H4 (cell line): ENCODE measurements at regions not wholly inside any gene's neighbourhood (a gene's known extent, or its start where the extent isn't known, plus 50 kb on each side); places are given as distances from the start of the nearest gene placed in this dataset.

Source experiments
- DNase-seq: peaks from one replicate; pipeline ENCODE4 v3.0.0-alpha.2; 2015; ENCODE audit warnings: low spot score

- DNase-seq = no peak
Observed at GRCh38 chr2:19500126-19500525, 141.7 kb upstream of the OSR1 start.

DNA sequence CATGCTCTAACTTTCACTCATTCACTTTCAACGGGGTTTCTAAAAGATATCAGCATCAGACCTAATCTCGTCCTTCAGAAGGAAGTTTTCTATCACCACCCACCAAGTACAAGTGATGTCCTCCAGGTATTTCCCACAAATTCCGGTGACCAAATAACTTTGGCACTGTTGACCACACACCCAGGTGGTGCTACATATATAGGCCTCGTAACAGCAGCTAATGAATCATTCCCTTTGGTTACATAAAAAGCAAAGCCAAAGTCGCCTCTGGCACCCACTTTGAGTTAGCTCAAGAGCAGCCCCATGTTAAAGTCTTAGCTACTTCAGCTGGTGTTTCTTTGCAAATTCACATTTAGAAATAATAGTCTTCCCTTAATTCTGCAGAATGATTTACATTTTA is 138.2 kb upstream of the OSR1 start:
- no peak for DNase-seq

DNA sequence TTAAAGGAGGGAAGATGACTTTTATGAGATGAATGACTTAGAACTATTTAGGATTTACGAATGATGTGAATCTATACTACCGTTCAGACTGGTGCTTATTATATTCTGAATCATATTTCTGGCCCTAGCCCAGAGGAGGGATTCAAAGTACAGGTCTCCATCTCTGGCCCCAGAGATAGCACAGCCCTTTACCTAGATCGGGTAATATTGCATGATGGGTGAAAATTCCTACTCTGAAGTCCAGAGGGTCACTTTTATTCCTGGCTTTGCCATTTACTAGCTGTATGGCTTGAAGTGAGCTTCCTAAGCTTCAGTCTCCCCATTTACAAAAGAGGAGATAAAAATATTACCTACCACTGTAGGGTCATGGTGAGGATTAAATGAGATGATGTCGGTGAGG is 135.8 kb upstream of the OSR1 start:
- DNase-seq = no peak

DNA sequence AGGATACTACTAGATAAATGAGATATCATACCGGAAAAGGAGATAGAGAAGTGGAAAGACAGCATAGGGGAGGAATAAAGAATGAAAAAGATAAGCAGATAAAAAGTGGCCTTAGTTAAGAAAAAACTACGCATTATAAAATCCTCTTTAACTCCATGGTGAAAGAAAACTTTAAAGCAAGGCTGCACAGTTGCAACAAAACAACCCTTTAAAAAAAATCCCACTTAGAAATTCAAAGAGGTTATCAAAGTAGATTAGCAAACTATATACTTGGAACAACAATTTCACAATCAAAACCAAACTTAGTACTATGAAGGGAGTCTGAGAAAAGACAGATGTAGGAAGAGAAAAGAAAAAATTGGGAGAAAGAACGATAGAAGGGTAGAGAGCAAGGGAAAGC is 133.4 kb upstream of the OSR1 start:
- DNase-seq = no peak

GRCh38 chr2:19490846-19491435 is 132.5 kb upstream of the OSR1 start:
- no peak for DNase-seq

- peak; percentile 60 for DNase-seq
Observed at GRCh38 chr2:19488009-19488691, 129.7 kb upstream of the OSR1 start.

- no peak for DNase-seq
Observed at GRCh38 chr2:19484736-19485135, 126.3 kb upstream of the OSR1 start.

GRCh38 chr2:19480673-19481072 is 122.2 kb upstream of the OSR1 start:
- DNase-seq = no peak

DNA sequence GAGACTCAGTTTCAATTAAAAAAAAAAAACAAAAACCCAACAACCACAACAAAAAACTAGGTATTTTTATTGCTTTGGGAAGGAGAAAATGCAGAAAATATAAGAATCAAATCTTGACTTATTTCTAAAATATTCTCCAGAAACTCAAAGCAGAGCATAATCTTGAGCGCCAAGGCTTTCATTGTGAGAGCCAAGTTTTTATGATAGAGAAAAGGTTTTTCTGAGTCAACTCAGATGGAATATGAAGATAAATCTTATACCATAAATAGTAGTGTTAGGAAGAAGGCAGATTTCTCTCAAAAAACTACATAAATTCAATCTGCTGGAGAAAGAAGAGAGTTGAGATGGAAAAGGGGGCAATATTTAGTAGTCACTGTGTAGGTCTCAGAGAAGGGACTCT is 121.2 kb upstream of the OSR1 start:
- no peak for DNase-seq

DNA sequence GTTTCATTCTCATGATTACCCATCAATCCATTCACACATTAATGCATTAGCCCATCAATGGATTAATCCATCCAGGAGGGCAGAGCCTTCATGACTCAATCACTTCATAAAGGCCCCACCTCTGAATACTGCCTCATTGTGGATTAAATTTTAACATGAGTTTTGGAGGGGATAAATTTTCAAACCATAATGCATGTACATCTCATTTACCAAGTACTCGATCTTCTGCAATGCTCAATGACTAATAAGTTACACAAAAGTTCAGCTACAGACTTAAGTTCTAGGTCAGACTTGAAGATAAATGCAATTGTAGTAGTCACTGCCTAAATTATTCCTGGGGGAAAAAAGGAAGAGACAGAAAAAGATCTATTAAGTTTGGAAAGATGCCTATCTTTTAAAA is 120.0 kb upstream of the OSR1 start:
- DNase-seq = no peak

DNA sequence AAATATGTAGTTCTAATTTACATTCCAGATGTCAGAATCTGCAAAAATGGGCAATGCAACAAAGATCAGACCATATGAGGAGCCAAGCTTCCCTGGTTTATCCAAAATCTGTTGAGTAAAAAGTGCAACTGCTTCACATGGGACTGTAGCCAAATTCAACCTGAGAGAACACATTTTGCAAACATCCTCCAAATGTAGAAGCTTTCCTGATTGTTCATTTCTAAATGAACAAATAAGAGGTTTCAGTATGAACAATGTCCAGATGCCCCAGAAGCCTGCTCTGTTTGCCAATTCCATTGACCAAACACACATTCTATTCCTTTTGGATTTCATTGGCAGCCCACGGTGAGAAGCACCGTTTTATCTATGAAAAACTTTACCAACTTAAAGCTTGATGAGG is 117.9 kb upstream of the OSR1 start:
- DNase-seq = no peak

- peak; percentile 85 for DNase-seq
Observed at GRCh38 chr2:19474128-19474527, 115.7 kb upstream of the OSR1 start.

GRCh38 chr2:19473350-19473749 is 114.9 kb upstream of the OSR1 start:
- no peak for DNase-seq

DNA sequence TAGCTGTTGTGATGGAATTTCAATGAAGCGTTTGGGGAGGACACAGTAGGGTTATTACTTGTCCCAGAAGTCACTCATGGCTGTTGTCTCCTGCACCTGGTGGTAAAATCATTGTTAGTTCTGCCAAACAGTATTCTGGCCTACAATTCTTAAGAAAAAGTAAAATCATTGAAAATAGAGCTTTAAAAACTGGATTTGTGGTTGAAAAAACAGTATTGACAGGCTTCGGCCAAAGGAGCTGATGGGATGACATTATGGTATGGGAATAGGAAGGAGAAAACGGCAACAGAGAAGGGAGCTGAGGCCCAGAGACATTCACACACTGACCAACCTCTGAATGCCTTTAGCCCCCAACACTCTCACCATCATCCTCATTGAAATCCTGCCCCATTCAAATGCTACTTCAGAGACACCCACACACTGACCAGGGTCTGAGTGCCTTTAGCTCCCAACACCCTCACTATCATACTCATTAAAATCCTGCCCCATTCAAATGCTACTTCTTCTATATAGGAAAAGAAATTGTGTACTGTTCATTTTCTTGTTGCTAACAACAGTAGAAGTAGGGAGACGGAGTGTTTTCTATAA is 114.1 kb upstream of the OSR1 start:
- DNase-seq = no peak

- DNase-seq = no peak
Observed at GRCh38 chr2:19471491-19471890, 113.1 kb upstream of the OSR1 start.

- DNase-seq = no peak
Observed at GRCh38 chr2:19465978-19466377, 107.6 kb upstream of the OSR1 start.

DNA sequence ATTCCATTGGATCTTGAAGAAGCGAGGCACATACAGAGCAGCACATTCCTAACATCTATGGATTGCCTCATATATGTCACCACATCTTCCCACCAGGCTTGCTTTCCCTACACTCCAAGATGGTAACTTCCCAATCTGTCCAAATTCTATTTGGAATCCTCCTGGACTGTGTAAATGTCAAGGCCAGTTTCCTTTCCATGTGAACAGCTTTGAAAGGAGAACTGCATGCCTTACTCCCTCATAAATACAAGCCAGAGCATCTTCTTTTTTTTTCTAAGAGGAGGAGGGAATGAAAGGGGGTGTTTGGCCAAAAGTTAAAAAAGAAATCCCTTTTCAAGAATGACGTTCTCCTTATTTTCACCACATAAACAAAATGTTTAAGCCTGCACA is 103.8 kb upstream of the OSR1 start:
- no peak for DNase-seq

DNA sequence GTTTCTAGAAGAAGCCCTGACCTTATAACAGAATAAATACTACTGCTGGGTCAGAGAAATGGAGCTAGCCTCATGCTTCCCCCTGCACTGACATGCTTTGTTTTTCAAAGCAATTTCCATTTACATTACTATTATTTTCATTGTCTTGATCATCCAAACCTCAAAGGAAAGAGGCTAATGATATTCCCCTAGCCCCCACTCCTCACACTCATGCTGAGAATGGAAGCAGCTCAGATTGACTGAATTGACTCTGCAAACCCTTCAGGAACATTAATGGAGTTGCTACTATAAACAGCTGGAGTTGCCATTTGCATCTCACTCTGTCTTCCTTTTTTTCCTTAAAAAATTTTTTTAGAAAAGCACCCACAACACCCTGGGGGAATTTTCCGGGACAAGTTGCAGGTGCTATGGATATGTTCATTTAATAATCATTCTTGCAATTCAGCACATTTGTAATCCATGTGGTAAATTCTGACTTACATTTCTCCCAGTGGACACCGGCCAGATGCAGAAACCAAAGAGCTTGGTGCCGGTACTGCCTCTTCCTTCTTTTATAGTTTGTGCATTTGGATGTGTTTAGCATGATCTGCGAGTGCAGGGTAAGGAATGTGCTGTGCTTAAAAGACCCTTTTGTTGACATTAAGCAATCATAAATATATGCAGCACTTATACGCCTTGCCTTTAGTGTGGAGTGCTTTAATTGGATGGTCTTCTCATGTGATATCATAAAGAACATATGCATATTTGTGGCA is 103.3 kb upstream of the OSR1 start:
- DNase-seq = no peak

- DNase-seq = no peak
Observed at GRCh38 chr2:19460761-19461160, 102.3 kb upstream of the OSR1 start.

DNA sequence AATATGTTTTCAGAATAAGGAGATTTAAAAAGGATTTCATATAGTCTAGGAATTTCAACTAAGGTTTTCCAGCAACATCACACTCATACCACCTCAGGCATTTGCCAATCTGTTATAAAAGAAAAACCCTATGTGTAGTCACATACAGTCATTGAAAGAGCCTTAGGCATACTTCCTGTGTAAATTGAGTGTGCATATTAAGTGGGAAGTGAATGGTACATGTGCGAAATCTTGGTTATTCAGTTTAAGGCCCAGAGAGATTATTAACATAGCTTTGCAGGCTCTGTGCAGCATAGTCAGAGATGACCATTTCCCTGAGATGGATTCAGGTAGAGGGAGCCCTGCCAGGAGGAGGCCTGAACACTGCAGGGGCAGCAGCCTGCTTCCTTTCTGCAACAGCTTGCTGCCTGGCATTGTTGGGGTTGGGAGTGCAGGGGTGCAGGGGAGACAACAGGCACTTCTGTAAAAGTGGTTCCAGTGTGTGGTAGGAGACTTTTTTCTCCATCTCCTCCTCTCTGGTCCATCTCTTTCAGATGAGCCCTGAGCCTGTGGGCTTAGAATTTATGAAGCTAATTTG is 100.1 kb upstream of the OSR1 start:
- no peak for DNase-seq

GRCh38 chr2:19457809-19458208 is 99.4 kb upstream of the OSR1 start:
- no peak for DNase-seq

GRCh38 chr2:19456705-19457309 is 98.4 kb upstream of the OSR1 start:
- DNase-seq = no peak
